ENCODE measurements at regions not wholly inside any gene's neighbourhood (a gene's known extent, or its start where the extent isn't known, plus 50 kb on each side); places are given as distances from the start of the nearest gene placed in this dataset.

DNA sequence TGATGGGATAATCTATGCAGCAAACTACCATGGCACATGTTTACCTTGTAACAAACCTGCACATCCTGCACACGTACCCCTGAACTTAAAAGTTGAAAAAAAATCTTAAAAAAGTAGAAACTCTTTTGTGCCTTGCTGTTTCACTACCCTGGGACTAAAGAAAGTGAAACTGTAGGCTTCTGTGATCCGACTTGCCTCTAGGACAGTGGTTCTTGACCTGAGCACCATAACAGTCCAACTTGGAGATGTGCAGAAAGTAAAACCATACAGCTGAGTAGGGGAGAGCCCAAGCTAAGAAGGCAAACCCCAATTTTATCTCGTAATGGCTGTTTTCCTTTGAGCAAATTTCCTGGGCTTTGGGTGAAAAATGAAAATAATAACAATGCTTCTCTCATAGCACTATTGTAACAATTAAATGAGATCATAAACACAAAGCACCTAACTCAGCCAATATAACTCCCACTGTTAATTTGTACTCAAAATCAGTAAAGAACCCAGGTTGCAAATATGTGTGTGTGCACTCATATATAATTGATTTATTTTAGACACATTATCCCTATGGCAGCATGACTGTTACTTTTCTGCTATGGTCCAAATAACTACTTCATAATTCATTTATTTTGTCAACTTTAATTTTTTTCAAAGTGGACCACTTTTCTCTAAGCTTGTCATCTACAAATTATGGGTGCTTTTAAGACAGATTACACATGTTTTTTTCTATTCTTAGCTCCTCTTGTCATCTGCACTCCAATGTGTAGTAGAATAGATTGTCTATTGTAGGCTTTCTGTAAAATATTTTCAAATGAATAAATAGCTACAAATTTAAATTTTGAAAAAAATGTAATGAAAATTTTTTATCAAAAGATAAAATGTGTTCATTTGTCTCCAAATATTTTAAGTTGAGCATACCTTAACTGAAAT is 334.9 kb downstream of the BTG1 start:
- TF ChIP-seq, protein P1, sequence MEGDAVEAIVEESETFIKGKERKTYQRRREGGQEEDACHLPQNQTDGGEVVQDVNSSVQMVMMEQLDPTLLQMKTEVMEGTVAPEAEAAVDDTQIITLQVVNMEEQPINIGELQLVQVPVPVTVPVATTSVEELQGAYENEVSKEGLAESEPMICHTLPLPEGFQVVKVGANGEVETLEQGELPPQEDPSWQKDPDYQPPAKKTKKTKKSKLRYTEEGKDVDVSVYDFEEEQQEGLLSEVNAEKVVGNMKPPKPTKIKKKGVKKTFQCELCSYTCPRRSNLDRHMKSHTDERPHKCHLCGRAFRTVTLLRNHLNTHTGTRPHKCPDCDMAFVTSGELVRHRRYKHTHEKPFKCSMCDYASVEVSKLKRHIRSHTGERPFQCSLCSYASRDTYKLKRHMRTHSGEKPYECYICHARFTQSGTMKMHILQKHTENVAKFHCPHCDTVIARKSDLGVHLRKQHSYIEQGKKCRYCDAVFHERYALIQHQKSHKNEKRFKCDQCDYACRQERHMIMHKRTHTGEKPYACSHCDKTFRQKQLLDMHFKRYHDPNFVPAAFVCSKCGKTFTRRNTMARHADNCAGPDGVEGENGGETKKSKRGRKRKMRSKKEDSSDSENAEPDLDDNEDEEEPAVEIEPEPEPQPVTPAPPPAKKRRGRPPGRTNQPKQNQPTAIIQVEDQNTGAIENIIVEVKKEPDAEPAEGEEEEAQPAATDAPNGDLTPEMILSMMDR (IDR thresholded peaks at IDR 0.05; ENCODE audit: low read depth, low read length): no peak
- TF ChIP-seq EZH2phosphoT487 (IDR thresholded peaks at IDR 0.05; ENCODE audit: low read depth): no peak

Data from OCI-LY3 (cell line).